NCI-H146 treated with DMSO at 0.1 percent for 48 hours (cell line): ENCODE measurements at regions not wholly inside any gene's neighbourhood (a gene's known extent, or its start where the extent isn't known, plus 50 kb on each side); places are given as distances from the start of the nearest gene placed in this dataset.

Experiments
- DNase-seq: peaks from one replicate; lab custom pipeline; 2025; ENCODE audit not compliant: unreplicated experiment; lab: John Stamatoyannopoulos, UW

DNA sequence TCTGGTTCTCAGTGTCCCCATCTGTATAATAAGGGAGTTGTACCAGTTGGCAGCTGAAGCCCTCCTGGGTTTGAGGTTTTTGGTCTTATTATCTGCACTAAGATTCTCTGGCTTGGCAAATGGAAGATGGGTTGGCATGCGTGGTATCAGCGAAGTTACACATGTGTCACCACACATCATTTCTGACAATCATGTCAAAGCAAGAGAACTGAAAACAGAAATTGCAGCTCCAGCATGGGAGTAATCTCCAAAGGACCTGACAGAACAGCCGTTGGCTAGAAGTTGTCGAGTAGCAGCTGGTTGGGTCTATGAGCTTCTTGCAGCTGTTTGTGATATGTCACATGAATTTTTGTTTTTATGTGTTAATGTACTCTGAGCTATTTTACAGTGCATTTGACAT, 317.4 kb downstream of the SLC4A3 start:
- no peak for DNase-seq

DNA sequence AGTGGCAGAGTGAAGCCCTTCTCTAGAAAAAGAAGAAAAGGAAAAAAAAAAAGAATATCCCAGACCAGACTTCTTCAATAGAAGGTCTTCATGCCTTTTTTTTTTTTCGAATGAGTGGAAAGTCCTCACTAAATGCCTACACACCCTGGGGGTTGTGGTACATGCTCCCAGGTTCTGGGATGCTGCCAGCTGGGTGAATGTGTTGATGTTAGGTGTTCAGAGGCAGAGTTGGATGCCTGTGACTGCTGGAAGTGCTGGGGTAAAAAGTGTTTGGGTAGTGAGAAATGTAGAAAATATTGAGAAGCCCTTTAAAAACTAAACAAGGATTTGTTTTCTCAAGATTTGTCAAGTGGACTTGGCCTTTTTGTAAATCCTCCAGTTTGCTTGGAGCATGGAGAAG, 318.6 kb downstream of the SLC4A3 start:
- no peak for DNase-seq

DNA sequence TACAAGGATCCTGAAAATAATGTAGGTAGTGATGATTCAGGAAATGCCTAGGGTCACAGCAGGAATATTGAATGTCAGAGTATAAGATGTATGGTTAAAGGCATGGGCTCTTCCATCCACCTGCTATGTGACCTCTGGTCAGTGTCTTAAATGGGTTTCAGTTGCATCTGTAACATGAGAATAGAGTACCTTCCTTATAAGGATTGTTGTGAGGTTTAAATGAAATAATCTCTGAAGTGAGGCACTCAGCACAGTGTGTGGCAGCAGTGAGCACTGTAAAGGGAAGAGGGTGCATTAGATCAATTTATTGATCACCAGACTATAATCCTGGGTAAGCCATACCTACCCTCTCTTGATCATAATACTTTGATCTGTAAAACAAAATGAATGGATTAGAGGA, 319.1 kb downstream of the SLC4A3 start:
- DNase-seq = no peak

DNA sequence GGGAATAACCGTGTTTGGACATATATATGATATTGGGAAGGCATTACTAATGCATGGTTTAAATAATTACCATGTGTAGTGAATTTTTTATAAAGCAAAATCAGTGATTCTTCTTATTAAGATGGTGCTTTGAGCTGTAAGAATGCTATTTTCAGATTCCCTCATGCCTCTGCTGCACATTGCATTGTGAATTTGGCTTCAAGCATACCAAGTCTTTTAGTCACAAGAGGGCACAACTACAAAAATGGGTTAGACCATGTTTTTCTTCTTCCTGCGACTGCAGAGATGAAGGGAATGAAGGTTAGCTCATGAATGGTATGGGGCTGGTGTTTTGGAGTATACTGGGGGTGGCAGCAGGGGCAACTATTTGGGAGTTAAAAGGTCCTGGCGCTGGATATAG, 320.1 kb downstream of the SLC4A3 start:
- no peak for DNase-seq

DNA sequence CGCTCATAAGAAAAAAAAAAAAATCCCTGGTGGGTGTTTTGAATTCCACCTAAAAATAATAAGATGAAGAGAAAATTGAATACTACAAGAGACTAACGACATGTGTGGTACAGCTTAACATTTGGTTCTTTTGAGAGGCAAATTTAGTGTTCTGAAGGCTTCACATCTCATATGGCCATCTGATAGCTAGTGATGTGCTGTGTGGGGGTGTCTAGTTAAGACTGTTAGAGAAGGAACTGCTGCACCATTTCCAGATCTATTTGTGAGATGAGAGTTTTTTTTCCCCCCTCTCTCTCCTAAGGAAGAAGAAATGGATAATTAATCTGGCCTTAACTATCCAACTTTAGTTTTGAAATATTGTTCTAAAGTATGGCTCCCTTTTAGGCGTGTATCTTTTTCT, 321.6 kb downstream of the SLC4A3 start:
- DNase-seq = no peak

DNA sequence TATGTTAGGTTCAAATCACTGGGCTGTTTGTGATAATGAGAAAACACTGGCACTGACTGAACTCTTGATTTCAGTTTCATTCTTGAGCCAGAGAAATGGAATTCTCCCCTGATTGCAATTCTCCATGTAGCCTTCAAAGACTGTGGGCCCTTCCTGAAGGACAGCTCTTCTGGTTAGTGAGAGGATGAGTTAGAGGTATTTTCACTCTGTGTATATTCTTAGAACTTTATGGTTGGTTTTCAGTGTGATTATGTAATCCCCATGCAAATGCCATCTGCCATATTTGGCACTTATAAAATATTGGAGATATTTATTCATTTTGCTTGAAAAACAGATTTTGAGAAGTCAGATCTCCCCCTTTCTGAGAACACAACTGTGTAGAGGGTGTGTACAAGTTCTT, 323.7 kb downstream of the SLC4A3 start:
- DNase-seq = no peak

DNA sequence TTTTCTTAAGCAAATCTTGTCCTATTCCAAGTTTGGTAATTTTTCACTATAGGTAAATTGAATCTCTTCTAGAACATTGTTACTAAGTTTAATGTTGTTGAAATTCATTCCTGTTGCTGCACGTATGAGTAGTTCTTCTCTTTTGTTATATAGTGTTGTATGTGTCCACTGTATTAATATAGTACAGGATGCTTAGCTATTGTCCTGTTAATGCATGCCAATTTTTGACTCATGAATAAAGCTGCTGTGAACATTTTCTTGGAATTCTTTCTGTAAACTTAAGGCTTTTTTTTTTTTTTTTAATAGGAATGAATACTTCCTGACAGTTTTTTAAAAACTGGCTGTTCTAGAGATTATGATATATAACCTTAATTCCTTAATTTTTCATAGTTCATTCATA, 326.9 kb downstream of the SLC4A3 start:
- DNase-seq = no peak

DNA sequence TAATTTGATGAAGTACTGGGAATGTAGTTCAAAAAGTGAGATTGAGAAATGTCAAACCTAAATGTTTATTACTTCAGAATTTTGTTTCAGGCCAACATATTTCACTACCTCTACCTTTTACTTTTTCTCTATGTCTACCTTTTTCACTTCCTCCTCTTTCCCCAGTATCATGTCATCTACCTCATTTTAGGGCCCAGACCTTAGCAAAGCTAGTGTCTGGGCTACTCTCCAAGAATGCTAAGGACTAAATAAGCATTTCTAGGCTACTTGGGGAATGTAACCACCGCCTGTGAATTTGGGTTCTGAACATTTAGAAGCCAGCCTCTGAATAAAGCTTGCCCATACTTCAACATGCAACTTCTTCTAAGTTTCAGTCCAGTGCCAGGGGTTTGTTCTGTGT, 330.4 kb downstream of the SLC4A3 start:
- no peak for DNase-seq

DNA sequence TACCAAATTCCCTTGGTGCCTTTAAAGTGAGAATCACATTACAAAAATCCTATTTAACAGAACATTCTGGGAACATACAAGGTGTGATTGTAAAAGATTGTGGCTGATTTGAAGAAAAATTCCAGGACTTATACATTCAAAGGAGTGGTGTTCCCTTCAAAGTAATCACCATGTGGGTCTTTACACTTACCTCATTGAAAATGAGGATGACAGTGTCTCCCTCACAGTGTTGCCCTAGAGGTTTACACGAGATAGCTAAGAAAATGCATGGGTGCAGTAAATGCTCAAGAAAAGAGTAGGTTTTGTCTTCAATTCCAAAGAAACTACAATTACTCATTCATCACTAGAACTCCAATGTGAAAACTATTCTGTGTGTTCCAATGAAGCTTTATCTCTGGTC, 331.5 kb downstream of the SLC4A3 start:
- DNase-seq = no peak

DNA sequence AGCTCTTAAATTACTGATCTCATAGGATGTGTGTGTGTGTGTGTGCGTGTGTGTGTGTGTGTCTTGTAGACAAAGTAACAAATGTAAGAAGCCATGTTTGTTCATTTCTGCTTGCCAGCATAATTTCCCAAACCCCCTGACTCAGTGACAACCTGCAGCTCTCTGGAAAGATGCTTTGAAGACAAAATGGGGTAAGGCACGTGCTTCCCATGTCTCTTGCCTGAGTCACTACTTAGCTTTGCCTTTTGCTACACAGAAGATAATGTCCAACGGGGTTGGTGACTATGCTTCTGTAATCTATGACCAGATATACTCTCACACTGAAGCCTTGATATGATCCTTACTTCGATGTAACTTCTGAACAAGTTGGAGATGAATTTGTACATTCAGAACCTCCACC, 332.0 kb downstream of the SLC4A3 start:
- no peak for DNase-seq

DNA sequence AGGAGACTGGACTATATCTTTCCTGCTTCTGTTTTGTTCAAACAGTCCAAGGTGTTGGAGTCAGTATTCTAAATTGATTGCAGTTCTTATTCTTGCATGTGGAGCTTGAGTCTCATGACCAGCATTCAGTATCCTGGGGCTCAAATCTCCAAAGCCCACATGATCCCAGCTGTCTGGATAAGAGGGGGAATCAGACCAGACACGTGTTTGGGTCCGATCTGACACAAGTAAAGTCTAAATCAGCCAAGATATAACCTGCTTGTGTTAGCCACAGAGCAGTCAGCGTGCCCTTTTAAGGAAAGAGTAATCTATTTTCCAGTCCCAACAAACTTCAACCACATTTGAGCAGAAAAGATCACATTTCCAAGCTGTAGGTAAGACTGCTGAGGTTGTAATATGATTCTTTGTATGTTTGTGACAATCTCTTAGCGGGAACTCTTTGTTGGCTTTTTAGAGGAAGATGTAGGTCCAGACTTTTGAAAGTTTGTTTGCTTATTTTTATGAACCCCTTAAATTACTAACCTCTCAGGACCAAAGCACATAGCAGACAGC, 334.6 kb downstream of the SLC4A3 start:
- DNase-seq = no peak

DNA sequence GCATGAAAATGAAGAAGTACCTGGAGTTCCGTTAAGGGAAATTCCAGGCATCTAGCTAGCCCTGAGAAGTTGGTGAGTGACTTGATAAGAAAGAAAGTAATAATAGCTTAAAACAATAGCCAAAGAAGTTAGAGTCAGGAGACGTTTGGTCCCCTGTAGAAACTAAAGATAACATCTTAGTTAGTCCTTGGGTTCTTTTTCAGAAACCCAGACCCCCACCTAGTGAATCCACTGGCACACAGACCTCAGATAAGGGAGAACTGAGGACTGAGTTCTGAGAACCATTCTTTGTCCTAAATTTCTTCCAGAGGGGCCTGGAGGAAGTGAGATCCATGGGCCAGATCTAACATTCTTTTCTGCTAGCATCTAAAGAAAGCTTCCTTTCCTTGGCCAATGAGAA, 335.4 kb downstream of the SLC4A3 start:
- DNase-seq = no peak

DNA sequence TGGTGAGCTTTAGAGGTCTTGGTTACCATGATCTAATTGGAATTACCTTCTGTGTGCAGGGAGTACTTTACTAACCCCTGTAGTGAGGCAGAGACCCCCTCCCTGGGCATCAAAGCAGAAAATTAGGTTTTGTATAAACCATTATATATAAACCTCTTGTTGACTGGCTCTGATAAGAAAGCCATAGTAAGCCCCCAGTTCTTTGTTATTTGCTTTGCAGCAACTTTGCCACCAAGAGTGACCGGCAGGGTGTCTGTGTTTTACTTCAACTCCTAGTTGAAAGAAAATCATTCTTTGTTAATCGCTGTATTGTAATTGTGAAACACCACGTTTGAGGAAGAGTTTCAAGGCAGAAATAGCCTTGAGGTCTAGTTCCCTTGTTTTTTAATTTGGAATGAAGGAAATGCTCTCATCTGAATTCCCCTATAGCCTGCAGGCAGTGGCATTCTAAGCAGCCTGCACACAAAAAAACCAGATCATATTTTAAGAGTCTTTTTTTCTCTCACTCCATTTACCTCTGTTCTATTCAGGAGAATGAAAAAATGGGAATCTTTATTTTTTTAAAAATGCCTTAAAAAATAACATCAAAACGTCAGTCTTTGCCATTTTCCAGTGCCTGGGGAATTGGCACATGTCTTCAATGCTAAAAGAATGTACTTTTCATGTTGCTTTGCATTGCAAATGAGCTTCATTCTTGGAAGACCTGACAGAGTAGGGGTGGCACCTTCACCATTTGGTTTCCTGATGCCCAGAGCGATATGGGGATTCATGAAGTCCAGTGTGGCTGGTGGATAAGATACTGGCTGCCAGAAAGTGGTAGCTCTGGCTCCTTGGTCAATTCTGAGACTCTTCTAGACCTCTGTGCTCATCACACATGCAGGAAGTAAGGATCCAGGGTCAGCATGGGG, 338.1 kb downstream of the SLC4A3 start:
- no peak for DNase-seq

DNA sequence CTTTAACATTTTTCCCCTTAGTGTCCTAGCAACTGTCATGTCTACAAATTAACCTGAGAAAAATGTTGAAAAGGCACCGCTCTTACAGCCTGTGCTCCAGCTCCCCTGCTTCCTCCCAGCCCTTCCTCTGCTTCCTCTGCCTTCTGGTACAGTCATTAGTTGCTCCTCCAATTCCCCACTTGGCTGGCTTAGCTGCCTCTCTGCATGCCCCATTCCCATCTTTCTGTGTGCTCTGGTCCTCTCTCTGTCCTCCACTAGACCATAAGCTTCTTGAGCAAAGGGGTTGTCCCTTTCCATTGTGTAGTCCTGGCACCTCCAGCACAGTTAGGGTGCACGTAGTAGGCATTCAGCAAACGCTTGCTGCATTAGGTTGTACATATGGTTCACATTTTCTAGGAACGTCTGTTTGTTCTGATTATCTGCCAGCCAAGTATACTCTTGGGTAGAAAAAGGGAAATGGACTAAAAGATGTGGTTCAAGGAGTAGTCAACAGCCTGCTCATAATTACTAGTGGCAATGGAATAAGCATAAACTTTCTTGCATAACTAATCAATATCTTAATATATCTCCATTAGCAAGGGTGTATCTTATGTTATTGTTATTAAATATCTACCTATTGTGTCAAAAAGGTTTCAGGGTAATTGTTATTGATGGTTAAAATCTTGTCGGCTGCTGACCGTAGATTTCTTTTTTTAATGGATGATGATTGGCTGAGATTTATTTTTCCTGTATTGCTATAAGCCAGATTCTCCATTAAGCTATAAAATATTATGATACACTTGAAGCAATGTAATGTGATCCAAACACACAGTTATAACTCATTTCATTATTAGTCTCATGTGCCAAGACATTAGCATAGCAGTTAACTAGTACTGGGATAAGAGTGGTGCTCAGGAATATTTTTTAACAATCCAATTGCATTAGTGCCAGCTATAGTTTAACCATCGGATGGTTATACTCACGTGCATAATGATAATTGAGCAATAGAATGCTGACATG, 340.1 kb downstream of the SLC4A3 start:
- no peak for DNase-seq

DNA sequence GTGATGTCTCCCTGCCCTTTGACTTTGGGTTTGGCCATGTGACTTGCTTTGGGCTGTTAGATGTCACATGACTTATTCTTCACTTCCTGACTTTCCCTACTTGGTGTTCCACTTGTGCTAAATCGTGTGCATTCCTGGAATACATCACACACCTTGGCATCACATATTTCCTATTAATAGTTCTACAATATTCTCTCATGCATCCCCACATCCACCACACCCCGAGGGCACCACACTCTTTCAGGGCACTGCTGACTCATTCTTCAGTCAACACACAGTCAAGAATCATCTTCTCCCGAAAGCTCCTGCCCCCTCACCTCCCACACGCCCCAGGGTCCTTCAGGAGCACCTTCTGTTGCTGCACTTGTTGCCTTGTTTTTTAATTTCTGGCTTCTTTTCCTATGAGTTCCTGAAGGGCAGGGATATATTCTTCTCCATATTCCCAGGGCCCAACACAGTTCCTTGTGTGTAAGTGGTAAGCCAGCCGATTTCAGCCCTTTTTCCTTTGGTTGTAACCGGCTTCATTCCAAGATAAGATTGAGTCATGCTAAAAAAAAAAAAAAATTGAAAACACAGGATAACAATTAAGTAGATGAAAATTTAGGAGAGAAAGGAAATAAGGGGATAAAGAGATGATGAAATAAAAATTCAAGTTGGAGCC, 341.4 kb downstream of the SLC4A3 start:
- no peak for DNase-seq

DNA sequence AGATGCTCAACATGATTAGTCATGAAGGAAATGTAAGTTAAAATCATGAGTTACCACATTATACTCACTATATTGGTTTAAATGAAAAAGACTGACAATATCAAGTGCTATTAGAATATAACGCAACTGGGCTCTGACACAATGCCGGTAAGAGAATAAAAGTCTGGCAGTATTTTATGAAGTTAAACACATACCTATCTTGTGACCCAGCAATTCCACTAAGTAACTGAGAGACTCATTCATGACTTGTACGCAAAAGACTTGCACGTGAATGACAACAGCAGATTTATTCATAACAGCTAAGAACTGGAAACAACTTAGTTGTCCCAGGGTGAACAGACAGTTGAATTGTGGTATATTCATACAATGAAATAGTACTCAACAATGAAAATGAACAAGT, 342.1 kb downstream of the SLC4A3 start:
- no peak for DNase-seq

DNA sequence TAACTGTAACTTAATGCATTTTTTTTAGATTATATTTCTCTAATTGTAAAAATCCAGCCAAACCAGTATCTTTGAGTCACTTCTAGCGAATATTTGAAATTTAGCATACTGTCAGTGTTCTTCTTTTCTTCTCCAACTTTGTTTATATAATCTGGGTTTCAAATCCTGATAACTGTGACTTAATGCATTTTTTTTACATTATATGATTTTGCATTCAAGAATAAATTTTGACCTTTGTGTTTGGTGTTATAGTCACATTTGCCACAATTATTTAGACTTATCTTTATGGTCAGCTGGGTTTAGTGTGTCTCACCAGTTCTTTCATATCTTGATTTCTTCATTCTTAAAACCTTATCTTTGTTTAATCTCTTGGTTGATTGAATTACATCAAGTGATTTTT, 345.7 kb downstream of the SLC4A3 start:
- no peak for DNase-seq

DNA sequence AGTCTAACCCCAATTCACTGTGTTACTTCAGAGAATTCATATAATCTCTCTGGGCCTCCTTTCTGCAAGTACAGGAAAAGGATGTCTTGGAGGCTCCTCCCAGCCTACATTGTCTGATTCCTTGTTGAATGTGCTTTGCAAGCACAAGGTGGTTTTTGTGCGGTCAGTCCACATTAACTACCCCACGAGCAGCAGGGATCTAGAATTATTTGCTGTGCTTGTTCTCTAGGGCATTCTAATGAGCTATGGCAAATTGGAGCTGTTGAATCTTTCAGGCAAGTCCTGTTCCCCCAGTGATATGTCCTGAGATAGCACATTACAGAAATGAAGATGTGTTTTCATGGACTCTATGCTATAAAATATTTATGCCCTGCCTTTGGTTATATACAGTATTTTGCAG, 349.4 kb downstream of the SLC4A3 start:
- DNase-seq = no peak

DNA sequence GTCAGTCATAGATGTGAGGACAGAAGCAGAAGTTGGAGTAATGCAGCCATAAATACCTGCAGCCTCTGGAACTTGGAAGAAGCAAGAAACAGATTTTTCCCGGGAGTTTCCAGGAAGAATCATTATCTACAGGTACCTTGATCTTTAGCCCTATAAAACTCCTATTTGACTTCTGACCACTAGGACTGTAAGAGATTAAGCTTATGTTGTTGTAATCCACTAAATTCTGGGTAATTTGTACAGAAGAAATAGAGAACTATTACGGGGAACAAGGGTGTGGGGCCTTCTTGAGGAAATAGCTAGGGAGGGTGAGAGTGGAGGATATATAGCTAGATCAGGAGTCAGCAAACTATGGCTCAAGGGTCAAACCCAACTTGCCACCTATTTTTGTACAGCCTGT, 353.2 kb downstream of the SLC4A3 start:
- no peak for DNase-seq

DNA sequence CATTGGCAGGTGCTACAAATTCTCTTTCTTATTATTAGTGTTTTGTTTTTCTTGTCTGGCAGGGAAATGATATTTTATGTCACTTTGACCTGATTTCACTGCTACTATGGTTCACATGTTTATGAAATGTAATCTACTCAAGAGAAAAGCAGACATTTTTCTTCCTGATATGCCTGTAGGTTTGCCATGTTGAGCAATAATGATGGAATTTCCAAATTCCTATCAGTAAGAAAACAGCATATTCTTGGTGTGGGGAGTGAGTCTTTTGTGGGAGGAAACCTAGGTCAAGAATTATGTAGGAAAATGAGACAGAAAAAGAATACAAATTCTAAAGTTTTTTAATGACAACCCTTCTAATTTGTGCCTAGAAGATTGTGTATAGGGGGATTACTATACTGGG, 356.4 kb downstream of the SLC4A3 start:
- no peak for DNase-seq

DNA sequence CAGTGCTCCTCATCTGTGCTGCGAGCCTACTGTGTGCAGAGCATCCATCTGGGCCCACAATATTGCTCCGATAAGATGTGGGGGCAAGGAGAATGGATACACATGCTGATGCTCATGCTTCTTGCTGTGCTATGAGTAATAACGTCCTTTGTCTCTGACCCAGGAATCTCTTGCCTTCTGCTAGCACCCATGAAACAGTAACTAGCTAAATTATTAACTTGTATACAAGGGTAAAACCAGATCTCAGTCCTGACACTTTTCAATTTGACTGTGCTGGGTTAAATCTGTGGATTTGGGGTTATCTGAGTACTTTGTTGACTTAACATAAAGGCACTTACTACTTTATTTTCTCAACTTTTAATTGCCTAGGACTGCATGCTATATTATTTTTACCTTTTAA, 357.6 kb downstream of the SLC4A3 start:
- DNase-seq = no peak
